HEK293T (cell line): ENCODE measurements at regions not wholly inside any gene's neighbourhood (a gene's known extent, or its start where the extent isn't known, plus 50 kb on each side); places are given as distances from the start of the nearest gene placed in this dataset.

Experiments
- ARNT ChIP-seq: fragments of 450-650 bp; IDR thresholded peaks from 2 replicates; pipeline ENCODE4 v1.6.1; 2017; ENCODE audit warnings: mild to moderate bottlenecking
- BHLHE40 ChIP-seq: fragments of 450-650 bp; IDR thresholded peaks from 2 replicates; pipeline ENCODE4 v1.6.1; 2016; ENCODE audit warnings: mild to moderate bottlenecking, moderate library complexity, borderline replicate concordance
- FOXM1 ChIP-seq: fragments of 450-650 bp; IDR thresholded peaks from 2 replicates; pipeline ENCODE4 v1.6.1; 2017; ENCODE audit warnings: mild to moderate bottlenecking, borderline replicate concordance
- L3MBTL2 ChIP-seq: fragments of 450-650 bp; conservative IDR thresholded peaks from 2 replicates; pipeline ENCODE4 v1.6.1; 2016; ENCODE audit warnings: mild to moderate bottlenecking
- SP1 ChIP-seq: fragments of 450-650 bp; IDR thresholded peaks from 2 replicates; pipeline ENCODE4 v1.6.1; 2017
- SUZ12 ChIP-seq: fragments of 450-650 bp; IDR thresholded peaks from 2 replicates; pipeline ENCODE4 v1.6.1; 2016; ENCODE audit warnings: mild to moderate bottlenecking

DNA sequence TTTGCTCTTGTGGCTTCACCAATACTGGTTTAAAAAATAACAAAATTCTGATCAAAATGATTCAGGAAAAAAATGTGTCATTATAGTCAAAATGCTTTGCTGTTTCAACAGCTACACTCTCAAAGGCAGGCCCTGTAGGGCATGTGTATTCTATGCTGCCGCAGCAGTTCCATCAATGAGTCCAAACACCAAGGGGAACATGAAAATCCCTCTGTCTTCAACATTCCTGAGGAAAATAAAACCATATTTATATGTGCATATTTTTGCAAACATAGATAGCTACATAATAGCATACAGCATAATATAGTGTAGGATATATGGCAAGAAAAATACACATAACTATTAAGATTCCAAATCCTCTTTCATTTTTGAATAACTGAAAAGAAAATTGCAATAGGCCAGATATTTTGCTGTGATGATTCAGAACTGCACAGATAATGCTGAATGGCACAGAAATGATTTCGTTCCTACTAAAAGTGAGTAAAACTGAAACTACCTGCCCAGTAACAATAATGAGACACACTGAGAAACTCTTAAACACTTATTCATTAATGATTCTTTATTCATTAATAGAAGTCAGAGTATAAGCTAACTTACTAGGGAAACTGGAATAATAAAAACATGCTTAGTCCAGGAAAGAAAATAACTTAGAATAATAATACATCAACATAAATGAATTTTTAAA, 343.8 kb downstream of the SUCLG1 start:
- TF ChIP-seq FOXM1: no peak
- no peak for TF ChIP-seq SP1
- TF ChIP-seq ARNT: no peak
- TF ChIP-seq SUZ12: no peak
- TF ChIP-seq L3MBTL2: no peak
- no peak for TF ChIP-seq BHLHE40
